ENCODE measurements at regions not wholly inside any gene's neighbourhood (a gene's known extent, or its start where the extent isn't known, plus 50 kb on each side); places are given as distances from the start of the nearest gene placed in this dataset.
"Not testable (repeated sequence)": the region's sequence is repeated elsewhere in the genome, so short reads cannot be mapped to it uniquely, and the experiment has no call there.

- DNase-seq (ENCODE audit: low spot score), result no peak
Measured at GRCh38 chr11:91641153-91641552, 583.5 kb upstream of the FAT3 start.

DNA sequence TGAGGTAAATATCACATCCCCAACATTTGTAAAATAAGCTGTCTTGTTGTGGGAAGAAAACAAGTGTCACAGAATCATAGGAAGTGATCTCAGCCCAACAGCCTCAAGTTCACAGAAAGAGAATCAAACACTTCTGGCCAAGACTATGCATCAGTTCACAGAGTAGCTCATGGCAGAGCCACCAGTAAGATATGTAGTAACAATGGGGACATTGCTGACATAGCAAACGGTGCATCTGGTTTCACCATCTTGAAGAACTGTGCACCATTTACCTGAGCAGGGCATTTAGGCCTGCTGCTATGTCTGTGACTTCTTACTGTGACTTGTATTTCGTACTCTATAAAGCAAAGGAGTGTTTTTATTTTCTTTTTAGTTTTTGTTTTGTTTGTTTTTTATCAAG, 585.3 kb upstream of the FAT3 start:
- DNase-seq (ENCODE audit: low spot score), result no peak

- no peak for DNase-seq (ENCODE audit: low spot score)
Measured at GRCh38 chr11:91630916-91631673, 593.5 kb upstream of the FAT3 start.

- peak; percentile 14 for DNase-seq (ENCODE audit: low spot score)
Measured at GRCh38 chr11:91625495-91625894, 599.1 kb upstream of the FAT3 start.

GRCh38 chr11:91624021-91624420, 600.6 kb upstream of the FAT3 start:
- peak; percentile 7 for DNase-seq (ENCODE audit: low spot score)

DNA sequence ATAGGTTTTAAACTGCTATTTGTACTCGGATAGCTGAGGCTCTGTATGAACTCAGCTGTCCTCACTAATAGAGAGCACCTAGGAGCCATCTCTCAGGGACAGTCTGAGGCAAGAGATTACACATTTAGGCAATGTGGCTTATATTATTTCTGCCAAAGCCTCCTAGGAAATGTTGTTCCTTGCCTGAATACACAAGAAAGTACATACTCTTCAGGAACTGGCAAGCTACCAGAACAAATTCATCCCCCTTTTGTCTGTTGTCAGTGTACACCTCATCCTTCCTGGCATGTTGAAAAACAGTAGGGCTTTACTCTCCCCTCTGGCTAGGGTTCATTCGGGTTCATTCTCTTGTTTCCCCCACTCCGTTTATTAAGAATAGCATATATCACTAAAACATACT, 615.9 kb upstream of the FAT3 start:
- no peak for DNase-seq (ENCODE audit: low spot score)

DNA sequence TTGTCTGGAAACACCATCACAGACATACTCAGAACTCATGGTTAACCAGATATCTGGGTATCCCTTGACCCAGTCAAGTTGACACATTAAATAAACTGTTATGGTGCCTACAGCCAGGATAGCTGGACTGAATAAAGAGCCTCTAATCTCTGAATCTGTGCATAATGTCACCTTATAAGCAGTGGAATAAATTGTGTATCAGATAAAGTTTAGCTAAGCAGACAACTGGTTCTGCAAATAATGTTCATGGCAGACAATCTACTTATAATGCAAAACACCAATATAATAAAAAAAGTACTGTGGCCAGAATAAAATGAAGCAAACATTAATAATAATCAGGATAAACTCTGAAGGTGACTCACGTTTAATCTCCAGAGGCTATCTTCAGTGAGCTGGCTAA, 628.5 kb upstream of the FAT3 start:
- no peak for DNase-seq (ENCODE audit: low spot score)

- no peak for DNase-seq (ENCODE audit: low spot score)
Measured at GRCh38 chr11:91591021-91591420, 633.6 kb upstream of the FAT3 start.

- DNase-seq (ENCODE audit: low spot score), result peak; percentile 4
Measured at GRCh38 chr11:91587131-91587530, 637.5 kb upstream of the FAT3 start.

DNA sequence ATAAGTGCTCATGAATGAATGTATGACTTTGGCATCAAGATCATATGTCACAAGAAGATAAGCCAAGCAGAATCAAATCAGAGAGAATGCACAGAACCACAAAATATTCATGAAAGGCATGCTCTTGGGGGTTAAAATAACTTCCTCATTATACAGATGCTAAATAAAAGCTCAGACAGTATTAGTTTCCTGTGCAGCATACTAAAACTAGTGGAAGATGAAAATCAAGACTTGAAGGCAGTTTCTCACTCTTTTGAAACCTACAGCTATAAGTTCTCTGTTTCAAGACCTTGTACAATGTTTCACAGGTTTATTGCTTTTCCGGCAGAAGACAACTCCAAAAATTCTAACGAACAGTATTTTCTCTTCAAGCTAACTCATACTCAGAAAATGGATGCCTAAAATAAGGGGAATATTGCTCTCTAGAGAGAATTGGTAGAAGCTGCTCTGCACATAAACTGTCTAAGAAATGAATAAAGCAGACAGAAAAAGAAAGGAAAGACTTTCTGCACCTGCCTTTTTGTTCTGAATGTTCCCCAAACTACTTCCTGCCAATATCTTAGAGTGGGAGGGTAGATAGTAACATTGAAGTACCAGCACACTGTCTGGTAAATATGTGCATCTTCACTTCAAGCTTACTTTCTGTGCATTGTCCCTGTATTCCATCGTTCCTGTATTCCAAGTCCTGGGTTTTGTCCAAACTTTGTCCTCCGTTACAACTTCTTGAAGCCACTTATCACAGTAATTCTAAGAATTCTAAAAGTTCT, 639.4 kb upstream of the FAT3 start:
- DNase-seq (ENCODE audit: low spot score), result no peak

DNA sequence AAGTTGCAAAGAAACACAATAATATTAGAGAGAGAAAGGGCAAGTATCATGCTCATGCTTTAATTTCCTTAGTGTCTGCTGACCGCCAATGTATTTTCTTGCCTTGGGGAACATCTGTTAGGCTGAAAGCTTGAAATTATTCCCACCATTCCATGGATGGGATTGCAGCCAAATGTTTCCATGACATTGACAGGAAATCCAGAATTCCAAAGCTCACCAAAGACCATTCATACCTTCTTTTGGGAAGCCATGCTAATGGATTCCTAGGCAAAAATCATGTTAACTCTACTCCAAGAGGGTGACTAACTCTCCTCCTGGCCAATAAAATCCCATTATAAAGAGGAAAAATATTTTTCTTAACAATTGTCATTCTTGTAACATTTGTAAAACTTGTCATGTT, 661.4 kb upstream of the FAT3 start:
- DNase-seq (ENCODE audit: low spot score), result no peak

DNA sequence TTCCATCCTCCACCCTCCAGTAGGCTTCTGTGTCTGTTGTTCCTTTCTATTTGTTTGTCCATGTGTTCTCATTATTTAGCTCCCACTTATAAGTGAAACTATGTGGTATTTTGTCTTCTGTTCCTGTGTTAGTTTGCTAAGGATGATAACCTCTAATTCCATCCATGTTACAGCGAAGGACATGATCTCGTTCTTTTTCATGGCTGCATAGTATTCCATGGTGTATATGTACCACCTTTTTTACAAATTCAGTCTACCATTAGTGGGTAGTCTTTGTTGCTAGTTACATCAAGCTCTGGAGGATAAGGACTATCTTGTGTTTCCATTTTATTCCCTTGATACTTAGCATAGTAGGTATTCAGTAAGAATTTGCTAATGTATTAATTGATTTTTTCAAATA, 664.2 kb upstream of the FAT3 start:
- no peak for DNase-seq (ENCODE audit: low spot score)

- no peak for DNase-seq (ENCODE audit: low spot score)
Measured at GRCh38 chr11:91538065-91538464, 686.6 kb upstream of the FAT3 start.

- DNase-seq (ENCODE audit: low spot score), result no peak
Measured at GRCh38 chr11:91536366-91536765, 688.3 kb upstream of the FAT3 start.

DNA sequence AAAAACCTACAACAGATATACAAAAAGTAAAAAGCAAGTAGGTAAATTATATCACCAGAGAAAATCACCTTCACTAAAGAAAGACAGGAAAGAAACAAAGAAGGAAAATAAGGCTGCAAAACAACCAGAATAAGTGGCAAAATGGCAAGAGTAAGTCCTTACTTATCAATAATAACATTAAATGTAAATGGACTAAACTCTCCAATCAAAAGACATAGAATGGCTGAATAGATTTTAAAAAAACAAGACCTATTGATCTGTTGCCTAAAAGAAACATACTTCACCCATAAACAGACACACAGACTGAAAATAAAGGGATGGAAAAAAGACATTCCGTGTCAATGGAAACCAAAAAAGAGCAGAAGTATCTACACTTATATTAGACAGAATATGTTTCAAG, 695.7 kb upstream of the FAT3 start:
- no peak for DNase-seq (ENCODE audit: low spot score)

DNA sequence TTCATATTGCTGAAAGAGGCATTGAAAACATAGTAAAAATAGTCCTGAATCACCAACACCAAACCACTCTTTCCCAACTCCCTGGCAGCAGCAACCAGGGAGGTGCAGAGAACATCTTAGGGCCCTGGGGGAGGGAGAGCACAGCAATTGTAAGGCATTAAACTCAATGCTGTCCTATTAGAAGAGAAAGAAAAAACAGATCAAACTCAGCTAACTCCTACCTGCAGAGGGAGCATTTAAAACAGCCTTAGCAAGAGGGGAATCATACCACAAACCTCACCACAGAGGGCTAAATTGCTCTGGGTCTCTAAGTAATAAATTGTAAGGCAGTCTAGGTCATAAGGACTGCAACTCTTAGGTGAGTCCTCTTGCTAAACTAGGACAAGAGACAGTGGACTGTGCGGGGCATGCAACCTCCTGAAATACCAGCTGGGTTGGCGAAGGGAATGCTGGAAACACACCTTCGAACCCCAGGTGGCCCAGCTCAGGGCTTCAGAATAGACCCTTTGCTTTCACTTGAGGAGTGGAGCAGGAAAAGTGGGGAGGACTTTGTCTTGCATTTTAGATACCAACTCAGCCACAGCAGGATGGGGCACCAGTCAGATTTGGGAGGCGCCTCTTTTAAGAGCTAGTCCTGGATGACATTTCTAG, 697.1 kb upstream of the FAT3 start:
- DNase-seq (ENCODE audit: low spot score), result no peak

GRCh38 chr11:91513734-91514133, 710.9 kb upstream of the FAT3 start:
- DNase-seq (ENCODE audit: low spot score), result no peak

DNA sequence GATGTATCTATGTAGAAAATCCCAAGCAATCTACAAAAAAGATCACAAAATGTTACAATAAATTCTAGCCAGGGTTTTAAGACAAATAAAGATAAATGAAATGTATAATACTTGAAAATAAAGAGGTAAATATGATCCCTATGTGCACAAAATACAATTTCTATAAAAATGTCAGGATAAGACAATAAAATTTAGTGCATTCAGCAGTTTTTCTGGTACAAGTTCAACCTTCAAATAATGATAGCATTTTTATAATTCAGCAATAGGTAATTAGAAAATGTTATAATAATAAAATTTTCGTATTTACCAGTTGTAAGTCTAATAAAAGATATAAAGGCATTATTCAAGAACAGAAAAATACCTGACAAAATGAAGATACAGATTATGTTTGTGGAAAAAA, 726.8 kb upstream of the FAT3 start:
- DNase-seq (ENCODE audit: low spot score), result no peak

DNA sequence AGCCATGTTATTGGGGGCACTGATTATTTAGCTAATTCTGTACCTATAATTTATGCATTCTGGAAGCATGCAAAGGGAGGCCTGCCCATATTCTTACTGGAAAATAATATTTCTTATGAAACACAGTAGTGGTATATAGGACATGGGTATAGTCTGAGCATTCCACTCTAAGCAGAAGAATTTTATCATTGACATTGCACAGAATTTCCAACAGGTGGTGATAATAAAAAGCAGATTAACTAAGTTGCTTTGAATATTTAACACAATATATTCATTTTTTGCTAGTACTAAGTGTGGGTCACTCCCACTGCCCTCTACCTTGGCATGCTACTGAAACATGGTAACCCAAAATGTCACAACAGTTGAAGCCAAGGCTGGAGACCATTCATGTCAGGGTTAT, 728.8 kb upstream of the FAT3 start:
- no peak for DNase-seq (ENCODE audit: low spot score)

DNA sequence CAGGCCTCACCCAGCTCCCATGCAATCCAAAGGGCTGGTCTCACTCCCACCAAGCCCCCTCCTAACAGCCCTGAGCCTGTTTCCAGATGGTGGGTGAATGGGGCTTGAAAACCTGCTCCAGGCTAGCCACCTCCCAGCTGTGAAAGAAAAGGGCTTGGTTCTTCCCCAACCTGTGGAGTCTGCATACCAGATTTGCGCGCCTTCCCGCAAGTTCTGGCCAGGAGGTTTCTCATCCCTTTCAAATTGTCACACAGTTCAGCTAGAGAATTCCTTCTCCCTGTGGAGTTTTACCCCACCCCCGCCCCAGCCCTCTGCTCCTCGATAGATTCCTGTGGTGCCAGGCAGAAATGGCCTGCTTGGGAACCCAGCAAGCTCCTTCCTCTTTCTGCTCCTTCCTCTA, 734.6 kb upstream of the FAT3 start:
- peak; percentile 4 for DNase-seq (ENCODE audit: low spot score)

DNA sequence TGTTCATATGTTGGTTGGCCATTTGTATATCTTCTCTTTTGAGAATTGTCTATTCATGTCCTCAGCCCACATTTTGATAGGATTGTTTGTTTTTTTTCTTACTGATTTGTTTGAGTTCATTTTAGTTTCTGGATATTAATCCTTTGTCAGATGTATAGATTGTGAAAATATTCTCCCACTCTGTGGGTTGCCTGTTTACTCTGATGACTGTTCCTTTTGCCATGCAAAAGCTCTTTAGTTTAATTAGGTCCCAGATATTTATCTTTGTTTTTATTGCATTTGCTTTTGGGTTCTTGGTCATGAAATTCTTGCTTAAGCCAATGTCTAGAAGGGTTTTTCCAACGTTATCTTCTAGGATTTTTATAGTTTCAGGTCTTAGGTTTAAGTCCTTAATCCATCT, 740.7 kb upstream of the FAT3 start:
- not testable (repeated sequence) for DNase-seq (ENCODE audit: low spot score)

- DNase-seq (ENCODE audit: low spot score), result peak; percentile 3
Measured at GRCh38 chr11:91481875-91482274, 742.7 kb upstream of the FAT3 start.

DNA sequence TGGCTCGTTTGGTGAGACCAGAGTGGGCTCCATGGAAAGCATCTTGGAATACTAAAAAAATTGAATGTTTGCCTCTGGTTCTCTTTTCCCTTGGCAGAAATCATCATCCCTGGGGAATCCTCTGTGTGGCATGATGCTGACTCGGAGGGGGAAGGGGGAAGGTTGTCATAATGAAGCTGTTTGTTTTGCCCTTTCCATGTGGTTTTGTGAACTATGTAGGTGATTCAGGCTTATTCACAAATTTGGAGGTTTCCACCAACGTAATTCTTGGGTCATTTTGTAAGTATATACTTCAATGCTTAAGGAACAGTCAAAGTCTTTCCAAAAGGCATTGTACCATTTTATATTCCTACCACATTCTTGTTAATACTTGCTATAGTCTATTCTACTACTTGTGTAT, 754.0 kb upstream of the FAT3 start:
- DNase-seq (ENCODE audit: low spot score), result peak; percentile 9
